Gastroesophageal sphincter (tissue), 3 donors: ENCODE measurements at regions not wholly inside any gene's neighbourhood (a gene's known extent, or its start where the extent isn't known, plus 50 kb on each side); places are given as distances from the start of the nearest gene placed in this dataset.

ENCODE experiments used
- CTCF ChIP-seq, 4 experiments: fragments of 200-600 bp in 2 of 4; fragments of 450-650 bp in 2 of 4; sonication (generic) in 1 of 4; IDR thresholded peaks; one replicate each; pipeline ENCODE4 v1.5.1; 2017 to 2019; ENCODE audit warnings: antibody characterized with exemption in 4 of 4, mild to moderate bottlenecking in 2 of 4, moderate library complexity in 2 of 4
- EP300 ChIP-seq: sonication (generic); formaldehyde crosslinking; IDR thresholded peaks from one replicate; pipeline ENCODE4 v1.6.1; 2017; ENCODE audit warnings: antibody characterized with exemption, mild to moderate bottlenecking
- POLR2A ChIP-seq, 2 donors: fragments of 450-650 bp; IDR thresholded peaks; one replicate each; pipeline ENCODE4 v1.6.1; 2017; ENCODE audit warnings: antibody characterized with exemption in 2 of 2, mild to moderate bottlenecking in 2 of 2, moderate library complexity in 1 of 2

GRCh38 chr1:213651077-213651476 is 336.7 kb upstream of the PROX1 start:
- TF ChIP-seq CTCF (IDR thresholded peaks at IDR 0.05) (no peak), POLR2A (IDR thresholded peaks at IDR 0.05) (no peak), EP300 (no peak)
